Fibroblast of mammary gland (primary cell): ENCODE measurements at regions not wholly inside any gene's neighbourhood (a gene's known extent, or its start where the extent isn't known, plus 50 kb on each side); places are given as distances from the start of the nearest gene placed in this dataset.
"Not testable (repeated sequence)": the region's sequence is repeated elsewhere in the genome, so short reads cannot be mapped to it uniquely, and the experiment has no call there.

ENCODE experiments used
- DNase-seq: peaks from one replicate; pipeline ENCODE4 v3.0.0-alpha.2; 2010; ENCODE audit warnings: low read depth
- H3K4me3 ChIP-seq: 2 replicates; pipeline ENCODE4 v1.5.1; 2011; ENCODE audit warnings: low read depth, mild to moderate bottlenecking, low read length, moderate library complexity; ENCODE audit not compliant: control insufficient read depth
- TF ChIP-seq, protein P1 (sequence below): conservative IDR thresholded peaks from 2 replicates; pipeline ENCODE4 v1.5.1; 2011; ENCODE audit warnings: low read depth, low read length, inconsistent platforms; ENCODE audit not compliant: control insufficient read depth, insufficient read depth

DNA sequence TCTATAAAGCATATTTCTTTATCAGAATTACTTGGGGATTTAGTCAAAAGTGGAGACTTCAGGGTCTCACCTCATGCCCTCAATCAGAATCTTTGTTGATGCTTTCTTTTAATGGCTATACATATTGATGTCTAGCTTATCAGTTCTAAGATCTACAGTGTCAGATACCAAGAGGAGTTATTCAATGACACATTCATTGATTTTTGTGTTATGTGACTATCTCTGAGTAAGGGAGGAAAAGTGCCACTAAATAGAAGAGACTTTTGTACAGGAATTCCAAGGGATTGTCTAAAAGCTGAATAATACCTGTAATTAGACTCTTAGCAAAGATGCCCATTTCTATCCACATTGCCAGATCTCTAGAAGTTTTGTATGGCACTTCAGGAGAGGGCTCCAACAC lies 87.2 kb downstream of the HLX start:
- no peak for DNase-seq
- H3K4me3 ChIP-seq: no peak overlapping the region
- TF ChIP-seq, protein P1, sequence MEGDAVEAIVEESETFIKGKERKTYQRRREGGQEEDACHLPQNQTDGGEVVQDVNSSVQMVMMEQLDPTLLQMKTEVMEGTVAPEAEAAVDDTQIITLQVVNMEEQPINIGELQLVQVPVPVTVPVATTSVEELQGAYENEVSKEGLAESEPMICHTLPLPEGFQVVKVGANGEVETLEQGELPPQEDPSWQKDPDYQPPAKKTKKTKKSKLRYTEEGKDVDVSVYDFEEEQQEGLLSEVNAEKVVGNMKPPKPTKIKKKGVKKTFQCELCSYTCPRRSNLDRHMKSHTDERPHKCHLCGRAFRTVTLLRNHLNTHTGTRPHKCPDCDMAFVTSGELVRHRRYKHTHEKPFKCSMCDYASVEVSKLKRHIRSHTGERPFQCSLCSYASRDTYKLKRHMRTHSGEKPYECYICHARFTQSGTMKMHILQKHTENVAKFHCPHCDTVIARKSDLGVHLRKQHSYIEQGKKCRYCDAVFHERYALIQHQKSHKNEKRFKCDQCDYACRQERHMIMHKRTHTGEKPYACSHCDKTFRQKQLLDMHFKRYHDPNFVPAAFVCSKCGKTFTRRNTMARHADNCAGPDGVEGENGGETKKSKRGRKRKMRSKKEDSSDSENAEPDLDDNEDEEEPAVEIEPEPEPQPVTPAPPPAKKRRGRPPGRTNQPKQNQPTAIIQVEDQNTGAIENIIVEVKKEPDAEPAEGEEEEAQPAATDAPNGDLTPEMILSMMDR: no peak

DNA sequence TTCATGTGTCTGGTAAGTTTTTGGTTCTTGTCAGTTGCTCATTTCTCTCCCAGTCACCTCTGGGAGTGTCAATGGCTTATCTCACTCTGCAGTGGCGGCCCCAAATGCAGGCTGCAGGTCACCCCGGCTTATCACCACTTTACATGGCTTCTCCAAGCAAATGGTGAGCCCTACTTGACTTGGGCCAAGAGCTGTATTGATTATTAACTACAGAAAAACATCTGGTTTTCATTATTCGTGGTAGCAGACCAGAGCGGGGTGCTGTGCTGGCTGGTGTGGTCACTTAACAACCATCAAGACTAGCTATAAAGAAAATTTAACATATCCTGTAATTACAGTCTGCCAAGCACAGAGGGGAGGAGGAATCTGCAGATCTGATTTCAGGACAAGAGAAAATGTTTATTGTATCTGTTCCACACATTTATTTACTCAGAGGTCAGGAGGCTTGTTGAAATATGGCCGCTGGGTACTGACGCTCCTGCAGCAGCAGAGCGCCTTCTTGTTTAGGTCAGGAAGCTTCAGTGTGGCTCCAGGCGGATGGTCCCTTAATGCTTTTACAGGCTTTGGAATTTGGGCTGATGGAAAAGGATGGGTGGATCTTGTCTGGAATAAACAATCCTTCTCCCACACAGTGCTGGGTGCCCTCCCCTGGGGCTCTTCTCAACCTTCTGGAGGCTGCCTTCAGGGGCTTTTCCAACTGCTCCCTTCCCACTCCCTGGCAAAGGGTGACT lies 87.8 kb downstream of the HLX start:
- no peak overlapping the region for H3K4me3 ChIP-seq
- peak; percentile 42 for DNase-seq
- TF ChIP-seq, protein P1: no peak

DNA sequence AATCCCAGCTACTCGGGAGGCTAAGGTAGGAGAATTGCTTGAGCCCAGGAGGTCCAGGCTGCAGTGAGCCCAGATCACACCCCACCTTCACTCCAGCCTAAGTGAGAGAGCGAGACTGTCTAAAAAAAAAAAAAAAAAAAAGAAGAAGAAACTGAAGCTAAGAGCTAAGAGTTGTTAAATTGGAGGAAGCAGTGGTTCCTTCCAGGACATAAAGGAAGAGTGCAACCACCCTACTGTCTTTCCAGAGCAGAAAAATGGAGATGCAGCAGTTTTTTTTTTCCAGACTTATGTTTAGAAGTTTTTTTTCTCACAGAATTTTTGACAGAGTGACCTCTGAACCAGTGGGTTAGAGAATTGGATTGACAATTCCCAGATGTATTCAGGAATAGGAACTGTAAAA lies 88.7 kb downstream of the HLX start:
- TF ChIP-seq, protein P1: no peak
- no peak overlapping the region for H3K4me3 ChIP-seq
- no peak for DNase-seq

DNA sequence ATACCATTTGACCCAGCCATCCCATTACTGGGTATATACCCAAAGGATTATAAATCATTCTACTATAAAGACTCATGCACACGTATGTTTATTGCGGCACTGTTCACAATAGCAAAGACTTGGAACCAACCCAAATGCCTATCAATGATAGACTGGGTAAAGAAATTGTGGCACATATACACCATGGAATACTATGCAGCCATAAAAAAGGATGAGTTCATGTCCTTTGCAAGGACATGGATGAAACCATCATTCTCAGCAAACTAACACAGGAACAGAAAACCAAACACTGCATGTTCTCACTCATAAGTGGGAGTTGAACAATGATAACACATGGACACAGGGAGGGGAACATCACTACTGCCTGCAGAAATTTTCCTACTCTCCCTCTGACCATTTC lies 90.0 kb downstream of the HLX start:
- H3K4me3 ChIP-seq, DNase-seq: not testable (repeated sequence)

DNA sequence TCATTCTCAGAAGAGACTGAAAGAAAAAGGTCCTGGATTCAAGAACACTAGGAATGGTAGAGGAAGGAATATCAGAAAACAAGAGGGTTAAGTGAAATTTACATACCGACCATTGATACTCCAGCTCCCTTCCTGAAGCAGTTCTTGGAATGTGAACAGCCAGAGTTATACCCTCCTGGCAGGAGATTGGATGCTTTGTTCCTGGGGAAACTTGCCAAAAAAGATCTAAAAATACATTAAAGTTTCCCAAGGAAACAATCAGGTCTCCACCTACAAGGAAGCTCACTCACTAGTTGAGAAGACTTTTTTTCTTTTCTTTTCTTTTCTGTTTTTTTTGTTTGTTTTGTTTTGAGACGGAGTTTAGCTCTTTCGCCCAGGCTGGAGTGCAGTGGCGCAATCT lies 91.1 kb downstream of the HLX start:
- no peak overlapping the region for H3K4me3 ChIP-seq
- peak; percentile 29 for DNase-seq
- TF ChIP-seq, protein P1: no peak

DNA sequence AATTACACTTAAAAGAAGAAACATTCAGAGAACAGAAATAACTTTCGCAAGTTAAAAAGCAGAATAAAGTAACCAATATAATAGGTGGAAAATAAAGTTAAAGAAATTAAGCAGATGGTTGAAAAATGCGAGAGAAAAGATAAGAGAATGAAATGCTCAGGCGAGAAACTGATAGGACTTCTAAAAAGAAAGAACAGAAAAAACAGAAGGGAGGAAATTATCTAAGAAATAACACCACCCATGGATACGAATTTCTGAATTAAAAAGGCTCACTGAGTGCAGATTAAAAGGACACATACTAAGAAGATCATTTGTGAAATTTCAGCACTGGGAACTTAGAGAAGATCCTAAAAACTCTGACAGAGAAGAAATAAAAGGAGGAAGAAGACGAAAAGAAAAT lies 92.0 kb downstream of the HLX start:
- H3K4me3 ChIP-seq: no peak overlapping the region
- DNase-seq: no peak
- TF ChIP-seq, protein P1: no peak

DNA sequence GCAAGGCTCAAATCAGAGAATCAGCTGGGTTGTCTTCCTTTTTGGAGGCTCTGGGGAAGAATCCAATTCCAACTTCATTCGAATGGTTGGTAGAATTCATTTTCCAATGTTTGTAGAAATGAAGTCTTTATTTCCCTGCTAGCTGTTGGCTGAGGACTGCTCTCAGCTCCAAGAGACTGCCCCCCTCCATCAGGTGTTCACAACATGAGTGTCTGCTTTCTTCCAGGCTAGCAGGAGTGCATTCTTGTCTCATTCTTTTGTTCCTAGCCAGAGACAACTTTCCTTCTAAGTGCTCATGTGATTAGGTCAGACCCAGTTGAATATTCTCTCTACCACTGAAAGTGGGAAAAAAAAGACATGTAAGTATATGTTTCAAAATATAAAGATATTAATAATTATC lies 95.2 kb downstream of the HLX start:
- no peak for DNase-seq
- no peak overlapping the region for H3K4me3 ChIP-seq
- TF ChIP-seq, protein P1: no peak
